Fibroblast of peridontal ligament (primary cell): ENCODE measurements at regions not wholly inside any gene's neighbourhood (a gene's known extent, or its start where the extent isn't known, plus 50 kb on each side); places are given as distances from the start of the nearest gene placed in this dataset.
"Not testable (repeated sequence)": the region's sequence is repeated elsewhere in the genome, so short reads cannot be mapped to it uniquely, and the experiment has no call there.

Experiments used
- DNase-seq: peaks from one replicate; pipeline ENCODE4 v3.0.0-alpha.2; 2010; ENCODE audit errors: extremely low read depth

DNA sequence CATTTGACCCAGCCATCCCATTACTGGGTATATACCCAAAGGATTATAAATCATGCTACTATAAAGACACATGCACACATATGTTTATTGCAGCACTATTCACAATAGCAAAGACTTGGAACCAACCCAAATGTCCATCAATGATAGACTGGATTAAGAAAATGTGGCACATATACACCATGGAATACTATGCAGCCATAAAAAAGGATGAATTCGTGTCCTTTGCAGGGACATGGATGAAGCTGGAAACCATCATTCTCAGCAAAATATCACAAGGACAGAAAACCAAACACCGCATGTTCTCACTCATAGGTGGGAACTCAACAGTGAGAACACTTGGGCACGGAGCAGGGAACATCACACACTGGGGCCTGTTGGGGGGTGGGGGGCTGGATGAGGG, 290.0 kb upstream of the HNRNPA3 start:
- DNase-seq, result not testable (repeated sequence)

DNA sequence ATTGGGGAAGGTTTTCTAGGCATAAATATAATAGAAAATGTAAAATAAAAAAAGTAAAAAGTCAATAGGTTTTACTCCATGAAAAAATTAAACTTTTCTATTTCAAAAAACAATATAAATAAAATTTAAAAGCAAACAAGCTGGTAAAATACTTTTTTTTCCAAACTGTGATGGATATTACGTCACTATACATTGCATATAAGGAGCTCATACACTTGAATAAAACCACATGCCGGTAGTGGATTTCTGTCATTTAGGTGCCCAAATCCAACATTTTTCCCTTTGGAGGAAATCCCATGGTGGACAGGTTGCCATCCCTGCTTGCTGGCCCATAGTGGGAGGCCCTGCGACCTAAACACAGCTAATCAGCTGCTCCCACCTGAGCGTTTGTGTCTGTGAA, 289.4 kb upstream of the HNRNPA3 start:
- no peak for DNase-seq

DNA sequence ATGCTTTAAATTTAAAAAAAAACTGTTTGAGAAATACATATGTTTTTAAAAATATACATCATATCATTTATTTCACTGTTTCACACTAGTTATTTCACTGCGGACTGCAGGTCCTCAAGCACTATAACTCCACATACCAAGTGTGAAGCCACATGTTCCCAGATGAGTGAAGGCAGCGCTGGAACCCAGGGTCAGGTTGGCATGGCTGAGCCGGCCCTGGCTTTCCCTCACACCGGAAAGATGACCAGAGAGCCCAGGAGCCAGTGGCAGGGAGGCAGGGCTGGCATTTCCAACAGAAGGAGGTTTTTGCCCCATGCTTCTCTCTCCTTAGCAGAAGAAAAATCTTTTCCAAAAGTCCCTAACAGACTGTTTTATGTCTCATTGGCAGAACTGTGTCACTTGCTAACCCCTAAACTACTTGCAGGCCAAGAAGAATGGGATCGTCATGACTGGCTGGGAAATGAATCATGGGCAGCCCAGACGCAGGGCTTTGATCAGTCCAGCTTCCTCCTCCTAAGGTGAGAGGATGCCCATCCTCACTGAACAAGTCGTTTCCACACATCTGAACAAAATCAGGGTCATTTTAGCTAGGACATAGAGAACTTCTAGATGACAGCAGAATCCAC, 287.6 kb upstream of the HNRNPA3 start:
- DNase-seq, result no peak

DNA sequence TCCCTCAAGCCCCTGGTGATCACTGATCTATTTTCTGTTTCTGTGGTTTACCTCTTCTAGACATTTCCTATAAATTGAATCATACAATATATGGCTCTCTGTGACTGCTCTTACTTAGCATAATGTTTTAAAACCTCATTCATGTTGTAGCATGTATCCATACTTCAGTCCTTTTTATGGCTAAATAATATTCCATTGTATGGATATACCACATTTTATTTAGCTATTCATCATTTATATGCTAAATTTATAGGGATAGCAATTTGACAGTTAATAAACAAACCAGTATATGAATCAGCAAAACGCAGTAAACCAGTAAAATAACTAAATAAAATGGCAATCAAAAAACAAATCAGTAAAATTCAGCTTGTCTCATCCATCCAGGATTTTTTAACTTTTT, 286.1 kb upstream of the HNRNPA3 start:
- DNase-seq, result no peak

DNA sequence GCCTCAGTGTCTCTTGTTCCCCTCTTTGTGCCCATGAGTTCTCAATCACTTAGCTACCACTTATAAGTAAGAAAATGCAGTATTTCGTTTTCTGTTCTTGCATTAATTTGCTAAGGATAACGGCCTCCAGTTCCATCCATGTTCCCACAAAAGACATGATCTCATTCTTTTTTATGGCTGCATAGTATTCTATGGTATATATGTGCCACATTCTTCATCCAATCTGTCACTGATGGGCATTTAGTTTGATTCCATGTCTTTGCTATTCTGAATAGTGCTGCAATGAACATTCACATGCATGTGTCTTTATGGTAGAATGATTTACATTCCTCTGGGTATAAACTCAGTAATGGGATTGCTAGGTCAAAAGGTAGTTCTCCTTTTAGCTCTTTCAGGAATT, 283.2 kb upstream of the HNRNPA3 start:
- not testable (repeated sequence) for DNase-seq

DNA sequence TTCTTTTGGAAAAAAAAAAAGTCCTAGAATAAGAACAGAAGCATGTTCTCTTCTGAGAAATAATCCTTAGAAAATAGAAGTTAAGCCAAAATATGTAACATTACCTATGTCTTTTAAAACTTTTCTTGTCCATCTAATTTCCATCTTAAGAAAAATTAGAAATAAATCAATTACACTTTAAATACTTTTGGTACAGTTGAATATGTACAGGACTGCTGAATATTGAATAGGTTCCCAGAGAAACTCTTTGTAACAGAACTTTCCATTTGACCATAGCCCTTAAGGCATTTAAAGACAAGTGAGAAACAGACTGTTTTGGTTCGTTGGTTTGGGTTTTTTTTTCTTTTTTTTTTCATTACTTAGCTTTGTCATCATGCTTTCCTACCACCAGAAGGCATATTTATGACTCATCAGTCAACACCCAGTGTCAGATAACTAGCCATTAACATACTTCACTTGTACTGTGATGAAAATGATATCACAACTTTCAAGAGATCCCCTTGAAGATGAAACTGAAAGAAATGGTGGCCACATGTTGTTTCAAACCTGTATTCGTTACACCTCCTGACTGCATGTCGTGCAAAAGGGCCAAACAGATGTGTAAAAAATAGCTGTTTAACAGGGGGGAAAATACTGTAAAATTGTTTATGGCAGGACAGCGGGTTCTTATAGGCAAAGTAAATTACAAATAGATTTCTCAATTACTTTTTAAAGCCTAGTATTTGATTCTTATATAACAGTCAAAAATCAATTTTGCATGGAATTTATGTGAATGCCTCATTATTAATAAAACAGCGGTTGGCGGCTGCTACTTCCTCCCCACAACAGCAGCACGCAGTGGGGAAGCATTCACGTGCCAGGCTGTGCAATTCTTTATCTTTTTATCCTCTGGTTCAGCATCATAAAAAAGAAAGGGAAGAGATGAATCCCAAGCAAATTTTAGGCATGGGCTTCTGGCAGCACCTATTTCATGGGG, 280.7 kb upstream of the HNRNPA3 start:
- DNase-seq, result peak; percentile 13

DNA sequence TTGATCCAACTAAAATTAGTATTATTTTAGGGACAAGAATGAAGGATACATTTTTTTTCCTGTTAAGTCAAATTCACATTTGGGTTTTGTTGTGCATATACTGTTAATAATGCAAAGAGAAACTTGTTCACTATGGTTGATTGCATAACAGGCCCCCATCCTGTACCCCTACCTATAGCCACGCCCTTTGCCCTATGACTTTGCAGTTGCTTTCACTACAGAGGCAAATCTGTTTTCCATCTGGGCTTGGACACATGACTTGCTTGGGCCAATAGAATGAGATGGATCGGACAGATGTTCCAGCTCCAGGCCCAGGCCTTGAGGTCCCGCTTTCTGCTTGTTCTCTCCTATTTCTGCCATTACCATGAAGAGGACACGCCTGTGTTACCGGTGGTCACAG, 278.5 kb upstream of the HNRNPA3 start:
- DNase-seq, result no peak

DNA sequence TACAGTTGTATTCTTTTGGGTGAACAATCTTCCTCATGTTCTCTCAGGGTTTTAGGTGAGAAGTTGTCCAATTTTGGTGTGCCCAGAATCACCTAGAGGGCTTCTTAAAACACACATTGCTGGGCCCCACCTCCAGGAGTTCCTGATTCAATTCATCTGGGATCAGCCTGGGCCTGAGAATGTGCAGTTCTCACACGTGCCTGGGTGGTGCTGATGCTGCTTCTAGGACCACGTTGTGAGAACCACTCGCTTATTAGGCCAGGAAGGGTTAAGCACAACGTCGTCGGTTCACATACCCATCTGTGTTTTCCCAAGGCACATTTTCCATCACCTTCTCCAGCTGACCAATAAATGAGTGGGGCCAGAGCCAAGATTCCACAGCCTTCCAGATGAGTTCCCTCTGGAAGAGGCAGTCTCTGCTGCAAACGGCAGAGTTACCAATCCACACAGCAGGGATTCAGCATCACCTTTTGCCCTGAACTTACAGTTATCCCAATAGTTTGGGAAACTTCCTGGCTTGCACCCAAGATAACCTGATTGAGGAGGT, 277.7 kb upstream of the HNRNPA3 start:
- DNase-seq, result no peak

DNA sequence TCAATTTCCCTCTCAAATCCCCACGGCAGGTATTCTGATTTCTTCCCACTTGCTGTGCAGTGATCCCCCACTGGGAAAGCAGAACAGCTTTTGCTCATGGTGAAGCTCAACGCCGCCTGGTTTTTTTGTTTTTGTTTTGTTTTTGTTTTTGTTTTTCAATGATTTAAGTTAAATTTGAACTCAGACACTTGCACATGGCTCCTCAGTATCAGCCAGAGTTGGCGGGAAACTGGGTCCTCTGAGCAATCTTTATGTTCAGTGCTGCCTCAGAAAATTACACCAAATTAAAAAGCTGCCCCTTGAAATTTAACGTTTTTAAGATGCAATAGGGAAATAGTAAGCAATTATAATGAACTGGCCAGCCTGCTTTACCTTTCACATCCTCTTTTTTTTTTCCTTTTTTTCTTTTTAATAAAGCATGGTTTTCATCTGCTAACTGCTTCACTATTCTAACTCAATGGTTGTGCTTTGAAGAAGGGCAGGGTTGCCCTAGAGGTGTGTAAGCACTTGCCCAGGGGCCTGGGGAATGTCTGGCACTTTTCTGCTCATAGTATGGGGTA, 277.0 kb upstream of the HNRNPA3 start:
- no peak for DNase-seq

DNA sequence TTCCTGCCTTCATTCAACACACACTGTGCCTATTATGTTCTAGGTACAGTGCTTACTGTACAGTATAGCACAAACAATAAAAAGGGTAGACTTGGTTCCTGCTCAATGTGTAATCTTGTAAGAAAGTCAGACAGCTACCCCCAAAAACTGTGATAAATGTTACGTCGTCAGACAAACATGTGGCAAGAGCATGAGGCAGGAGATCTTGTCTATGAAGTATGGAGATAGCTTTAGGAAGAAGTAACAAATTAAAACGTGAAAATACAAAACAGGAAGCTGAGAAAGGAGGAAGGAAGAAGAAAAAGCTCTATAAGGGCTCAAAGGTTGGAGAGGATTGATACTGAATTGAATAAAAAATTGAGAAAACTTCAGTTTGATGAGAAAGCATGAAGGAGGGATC, 276.2 kb upstream of the HNRNPA3 start:
- no peak for DNase-seq

DNA sequence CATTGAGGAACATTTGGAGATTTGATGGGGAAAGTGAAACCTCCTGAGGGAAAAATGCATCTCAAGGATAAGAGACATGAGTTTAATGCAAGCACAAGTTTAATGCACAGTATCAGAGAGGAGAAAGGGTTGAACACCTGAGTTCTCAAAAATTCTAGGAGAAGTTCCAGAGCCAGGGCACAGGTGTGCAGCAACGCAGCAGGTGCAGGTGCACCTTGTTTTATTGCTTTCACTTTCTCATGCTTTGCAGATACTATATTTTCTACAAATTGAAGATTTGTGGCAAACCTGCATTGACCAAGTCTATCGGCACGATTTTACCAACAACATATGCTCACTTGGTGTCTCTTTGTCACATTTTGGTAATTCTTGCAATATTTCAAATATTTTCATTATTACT, 267.6 kb upstream of the HNRNPA3 start:
- no peak for DNase-seq

DNA sequence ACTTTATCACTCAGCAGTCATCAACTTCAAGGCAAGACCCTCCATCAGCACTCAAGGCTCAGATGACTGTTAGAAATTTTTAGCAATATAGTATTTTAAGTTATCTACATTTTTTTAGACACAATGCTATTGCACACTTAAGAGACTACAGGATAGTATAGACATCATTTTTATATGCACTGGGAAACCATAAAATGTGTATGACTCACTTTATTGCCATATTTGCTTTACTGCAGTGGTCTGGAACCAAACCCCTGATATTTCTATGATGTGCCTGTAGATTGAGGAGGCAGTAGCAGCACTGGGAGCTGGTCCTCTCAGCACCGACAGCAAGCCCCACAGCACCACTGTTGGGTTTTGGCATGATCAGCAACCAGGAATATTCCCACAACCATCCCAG, 264.8 kb upstream of the HNRNPA3 start:
- no peak for DNase-seq

DNA sequence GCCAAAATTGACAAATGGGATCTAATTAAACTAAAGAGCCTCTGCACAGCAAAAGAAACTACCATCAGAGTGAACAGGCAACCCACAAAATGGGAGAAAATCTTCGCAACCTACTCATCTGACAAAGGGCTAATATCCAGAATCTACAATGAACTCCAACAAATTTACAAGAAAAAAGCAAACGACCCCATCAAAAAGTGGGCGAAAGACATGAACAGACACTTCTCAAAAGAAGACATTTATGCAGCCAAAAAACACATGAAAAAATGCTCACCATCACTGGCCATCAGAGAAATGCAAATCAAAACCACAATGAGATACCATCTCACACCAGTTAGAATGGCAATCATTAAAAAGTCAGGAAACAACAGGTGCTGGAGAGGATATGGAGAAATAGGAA, 261.4 kb upstream of the HNRNPA3 start:
- DNase-seq, result not testable (repeated sequence)

DNA sequence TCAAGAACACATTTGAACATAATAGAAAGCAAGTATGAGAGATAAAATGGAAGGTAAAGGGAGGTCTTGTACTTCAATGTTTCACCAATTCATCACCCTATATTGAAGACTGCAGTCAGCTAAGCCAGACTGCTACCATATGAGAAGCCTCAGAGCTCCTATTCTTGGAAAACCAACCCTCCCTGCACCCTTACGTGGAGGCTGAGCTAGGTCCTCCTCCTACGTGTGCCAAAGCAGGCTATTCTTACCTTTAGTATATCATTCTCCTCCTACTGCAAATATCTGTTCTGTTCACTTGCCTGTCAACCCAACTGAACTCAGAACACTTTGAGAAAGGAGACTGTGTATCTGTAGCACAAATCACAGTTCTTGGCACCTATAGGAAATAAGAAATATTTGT, 255.8 kb upstream of the HNRNPA3 start:
- no peak for DNase-seq

DNA sequence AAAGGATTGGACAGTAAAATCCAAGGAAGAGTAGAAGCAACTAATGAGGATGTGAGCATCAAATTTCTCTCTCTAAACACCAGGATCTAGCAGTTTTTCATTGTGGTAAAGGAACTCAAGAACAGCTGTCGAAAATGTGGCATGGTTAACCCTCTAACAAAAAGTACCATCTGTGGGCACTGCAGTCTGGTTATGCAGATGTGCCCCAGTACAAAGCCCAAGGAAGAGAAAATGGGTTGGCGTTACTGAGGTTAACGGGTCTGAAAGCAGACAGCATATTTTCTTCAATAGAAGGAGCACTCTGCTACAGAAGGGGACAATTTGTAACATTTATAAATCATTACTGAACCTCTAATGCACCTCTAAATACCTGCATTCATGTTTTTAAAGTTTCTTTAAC, 253.0 kb upstream of the HNRNPA3 start:
- DNase-seq, result no peak

DNA sequence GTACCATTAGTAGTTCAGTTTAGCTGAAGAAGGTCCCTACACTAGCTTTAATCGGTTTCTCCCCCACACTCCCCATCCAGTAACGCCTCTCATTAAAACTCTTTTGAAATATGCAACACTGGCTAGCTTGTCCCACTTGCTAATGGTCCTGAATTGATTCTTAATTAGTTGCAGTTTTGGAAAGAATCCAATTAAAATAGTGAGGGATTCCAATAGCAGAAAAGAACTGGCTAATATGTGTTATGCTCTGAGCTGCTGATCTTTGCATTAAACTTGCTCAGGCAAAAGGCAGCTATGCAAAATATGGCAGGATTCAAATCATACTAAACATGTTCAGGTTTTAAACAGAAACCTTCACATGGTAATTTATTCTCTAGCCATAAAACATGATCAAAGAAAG, 252.5 kb upstream of the HNRNPA3 start:
- no peak for DNase-seq

DNA sequence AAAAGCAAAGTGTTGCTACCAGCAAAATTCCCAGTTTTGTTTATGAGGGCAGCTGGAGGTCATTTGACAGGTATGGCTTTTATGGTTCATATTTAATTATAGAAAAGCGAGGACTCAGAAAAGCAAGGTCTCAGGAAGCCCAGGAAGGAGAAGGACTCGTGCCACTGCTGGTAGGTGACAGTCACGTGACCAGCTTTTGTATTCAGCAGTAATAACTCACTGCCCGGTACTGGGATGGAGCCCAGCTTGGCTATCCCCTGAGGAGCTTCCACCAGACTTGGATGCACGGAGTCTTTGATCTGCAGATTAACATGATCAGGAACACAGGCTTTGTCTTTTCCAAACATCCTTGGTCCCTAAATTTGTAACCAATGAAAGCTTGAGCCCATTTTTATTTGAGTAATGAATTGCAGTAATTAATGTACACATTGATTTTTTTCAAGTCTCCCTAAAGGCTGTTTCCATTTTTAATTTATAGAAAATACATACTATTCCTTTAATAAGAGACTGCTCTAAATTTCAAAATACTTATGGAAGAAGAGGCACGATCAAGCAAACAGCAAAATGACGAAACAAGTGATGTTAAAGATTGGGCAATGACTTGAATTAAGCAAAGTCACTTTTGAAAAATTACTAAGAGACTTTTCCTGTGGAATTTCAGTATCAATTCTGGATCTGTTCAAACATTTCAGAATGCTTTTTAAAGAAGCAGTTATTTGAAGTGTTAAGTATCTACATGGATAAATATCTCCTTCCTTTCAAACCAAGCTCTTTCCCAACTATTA, 251.7 kb upstream of the HNRNPA3 start:
- DNase-seq, result no peak

DNA sequence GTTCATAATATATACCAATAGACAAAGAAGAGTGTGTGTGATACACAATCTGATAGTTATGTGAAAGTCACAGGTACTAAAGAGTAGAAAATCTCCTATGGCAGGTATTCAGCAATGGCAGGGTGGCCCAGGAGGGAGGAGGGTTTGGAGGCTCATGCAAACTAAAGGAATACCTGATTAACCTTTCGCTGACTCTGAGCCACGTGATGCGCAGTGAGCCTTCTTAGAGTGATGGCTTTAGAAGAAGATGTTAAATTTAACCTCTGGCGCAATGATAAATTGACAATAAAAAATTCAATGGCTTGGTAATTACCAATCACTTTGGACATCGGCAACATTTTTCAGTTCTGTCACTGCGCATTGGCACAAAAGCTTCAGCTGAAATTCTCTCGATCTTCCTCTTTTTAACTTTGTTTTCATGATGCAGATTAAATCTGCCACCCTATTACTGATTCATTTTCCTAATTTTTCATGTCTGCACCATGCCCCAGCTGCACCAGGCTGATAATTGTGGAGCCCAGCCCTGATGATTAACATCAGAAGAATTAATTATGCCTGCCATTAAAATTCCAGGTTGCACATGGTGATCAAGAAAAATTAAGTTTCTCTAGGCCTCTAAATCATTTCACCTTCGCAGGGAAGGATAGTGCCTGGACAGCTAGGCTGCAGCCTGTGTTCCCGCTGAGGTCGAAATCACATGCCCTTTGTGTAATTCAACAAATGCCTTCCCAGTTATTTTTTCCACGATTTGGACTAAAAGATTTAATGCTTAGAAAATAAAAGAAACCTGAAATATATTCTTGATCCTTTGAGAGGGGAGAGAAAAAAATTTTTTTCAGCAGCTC, 250.6 kb upstream of the HNRNPA3 start:
- DNase-seq, result no peak

DNA sequence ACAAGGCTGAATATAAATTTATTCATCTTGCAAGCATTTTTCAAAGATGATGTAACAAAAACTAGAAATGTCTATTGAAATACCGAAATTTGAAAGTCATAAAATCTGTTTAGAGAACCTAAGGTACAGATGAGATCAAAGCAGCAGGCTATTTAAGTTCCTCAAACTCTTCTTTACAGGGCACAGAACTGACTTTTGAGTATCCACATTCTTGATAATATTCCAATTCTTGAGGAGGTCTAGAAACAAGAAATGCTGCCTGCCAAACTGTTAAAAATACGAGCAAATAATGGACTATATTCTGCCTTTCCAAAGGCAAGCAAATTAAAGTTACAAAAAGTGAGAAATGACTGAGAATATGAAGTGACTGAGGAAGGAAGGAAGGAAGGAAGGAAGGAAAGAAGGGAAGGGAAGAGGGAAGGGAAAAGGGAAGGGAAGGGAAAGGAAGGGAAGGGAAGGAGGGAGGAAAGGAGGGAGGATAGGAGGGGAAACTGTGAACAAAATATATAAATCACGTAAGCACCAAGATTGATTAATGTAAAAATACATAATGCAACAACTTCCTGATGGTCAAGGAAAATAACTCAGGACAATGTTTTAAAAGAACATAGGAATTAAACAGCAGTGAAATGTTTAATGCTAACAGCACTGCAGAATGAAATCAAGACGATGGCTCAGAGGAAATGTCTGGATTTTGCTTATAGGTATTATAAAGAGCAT, 248.9 kb upstream of the HNRNPA3 start:
- DNase-seq, result no peak

DNA sequence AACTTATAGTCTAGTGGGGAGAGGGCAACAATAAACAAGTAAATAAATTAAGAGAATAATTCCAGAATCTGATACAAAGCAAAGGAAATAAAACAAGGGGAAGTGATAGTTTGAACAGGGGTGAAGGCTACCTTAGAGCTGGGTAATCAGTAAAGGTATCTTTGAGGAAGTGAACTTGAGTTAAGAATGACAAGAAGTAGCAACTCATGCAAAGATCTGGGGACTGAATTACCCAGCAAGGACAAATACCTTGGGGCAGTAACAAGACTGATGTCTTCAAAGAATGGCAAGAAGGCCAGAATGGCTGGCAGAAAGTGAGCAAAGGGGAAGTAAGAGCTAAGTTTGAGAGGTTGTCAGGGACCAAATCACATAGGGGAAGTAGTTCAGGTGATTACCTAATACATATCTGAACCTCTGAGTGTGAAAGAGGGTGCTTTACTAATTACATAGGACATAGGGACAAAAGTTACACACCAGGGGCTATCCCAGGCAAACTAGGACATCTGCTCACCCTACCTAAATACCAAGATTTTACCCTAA, 244.6 kb upstream of the HNRNPA3 start:
- no peak for DNase-seq
